ENCODE measurements at regions not wholly inside any gene's neighbourhood (a gene's known extent, or its start where the extent isn't known, plus 50 kb on each side); places are given as distances from the start of the nearest gene placed in this dataset.

DNA sequence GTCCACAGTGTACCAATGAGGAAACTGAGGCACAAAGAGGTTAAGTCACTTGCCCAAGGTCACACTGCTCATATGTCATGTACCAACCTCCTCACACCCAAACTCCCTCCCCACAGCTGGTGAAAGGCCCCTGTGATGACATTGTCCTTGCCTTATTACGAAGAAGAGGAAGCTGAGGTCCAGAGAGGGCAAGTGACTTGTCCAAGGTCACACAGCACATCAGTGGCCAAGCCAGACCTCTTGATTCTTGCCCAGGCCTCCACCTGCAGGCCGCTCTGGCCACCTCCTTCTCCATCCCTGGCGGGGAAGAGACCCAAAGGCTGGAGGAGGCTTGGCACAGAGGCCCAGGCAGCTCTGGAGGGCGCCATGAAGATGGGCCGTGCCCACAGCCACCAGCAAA is 492.4 kb downstream of the PTPRU start (continued):
- TF ChIP-seq, protein P1, sequence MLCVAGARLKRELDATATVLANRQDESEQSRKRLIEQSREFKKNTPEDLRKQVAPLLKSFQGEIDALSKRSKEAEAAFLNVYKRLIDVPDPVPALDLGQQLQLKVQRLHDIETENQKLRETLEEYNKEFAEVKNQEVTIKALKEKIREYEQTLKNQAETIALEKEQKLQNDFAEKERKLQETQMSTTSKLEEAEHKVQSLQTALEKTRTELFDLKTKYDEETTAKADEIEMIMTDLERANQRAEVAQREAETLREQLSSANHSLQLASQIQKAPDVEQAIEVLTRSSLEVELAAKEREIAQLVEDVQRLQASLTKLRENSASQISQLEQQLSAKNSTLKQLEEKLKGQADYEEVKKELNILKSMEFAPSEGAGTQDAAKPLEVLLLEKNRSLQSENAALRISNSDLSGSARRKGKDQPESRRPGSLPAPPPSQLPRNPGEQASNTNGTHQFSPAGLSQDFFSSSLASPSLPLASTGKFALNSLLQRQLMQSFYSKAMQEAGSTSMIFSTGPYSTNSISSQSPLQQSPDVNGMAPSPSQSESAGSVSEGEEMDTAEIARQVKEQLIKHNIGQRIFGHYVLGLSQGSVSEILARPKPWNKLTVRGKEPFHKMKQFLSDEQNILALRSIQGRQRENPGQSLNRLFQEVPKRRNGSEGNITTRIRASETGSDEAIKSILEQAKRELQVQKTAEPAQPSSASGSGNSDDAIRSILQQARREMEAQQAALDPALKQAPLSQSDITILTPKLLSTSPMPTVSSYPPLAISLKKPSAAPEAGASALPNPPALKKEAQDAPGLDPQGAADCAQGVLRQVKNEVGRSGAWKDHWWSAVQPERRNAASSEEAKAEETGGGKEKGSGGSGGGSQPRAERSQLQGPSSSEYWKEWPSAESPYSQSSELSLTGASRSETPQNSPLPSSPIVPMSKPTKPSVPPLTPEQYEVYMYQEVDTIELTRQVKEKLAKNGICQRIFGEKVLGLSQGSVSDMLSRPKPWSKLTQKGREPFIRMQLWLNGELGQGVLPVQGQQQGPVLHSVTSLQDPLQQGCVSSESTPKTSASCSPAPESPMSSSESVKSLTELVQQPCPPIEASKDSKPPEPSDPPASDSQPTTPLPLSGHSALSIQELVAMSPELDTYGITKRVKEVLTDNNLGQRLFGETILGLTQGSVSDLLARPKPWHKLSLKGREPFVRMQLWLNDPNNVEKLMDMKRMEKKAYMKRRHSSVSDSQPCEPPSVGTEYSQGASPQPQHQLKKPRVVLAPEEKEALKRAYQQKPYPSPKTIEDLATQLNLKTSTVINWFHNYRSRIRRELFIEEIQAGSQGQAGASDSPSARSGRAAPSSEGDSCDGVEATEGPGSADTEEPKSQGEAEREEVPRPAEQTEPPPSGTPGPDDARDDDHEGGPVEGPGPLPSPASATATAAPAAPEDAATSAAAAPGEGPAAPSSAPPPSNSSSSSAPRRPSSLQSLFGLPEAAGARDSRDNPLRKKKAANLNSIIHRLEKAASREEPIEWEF (IDR thresholded peaks at IDR 0.05; ENCODE audit: insufficient replicate concordance, low read depth, low read length): no peak
- TF ChIP-seq ZNF217 (IDR thresholded peaks at IDR 0.05) (no peak), MXI1 (IDR thresholded peaks at IDR 0.05; ENCODE audit: low read depth, low read length) (no peak), E2F4 (IDR thresholded peaks at IDR 0.05; ENCODE audit: low read depth, low read length) (no peak)

GRCh38 chr1:29725262-29725661 is 488.9 kb downstream of the PTPRU start:
- in situ Hi-C loops (cut with MboI): no loop called here
- Histone ChIP-seq H3K27ac (ENCODE audit: control insufficient read depth, insufficient read depth) (no peak overlapping the region), H3K27me3 (replicated peaks in 1 of 2; ENCODE audit: control insufficient read depth in 2 of 2, insufficient read depth in 2 of 2, low read length in 1 of 2) (no peaks in the 10 kb centered on the region), H3K4me1 (ENCODE audit: control insufficient read depth, insufficient read depth, low read length) (no peaks in the 10 kb centered on the region), H3K36me3 (ENCODE audit: control insufficient read depth in 2 of 2, insufficient read depth in 2 of 2, low read length in 1 of 2) (no peaks in the 10 kb centered on the region), H4K20me1 (ENCODE audit: control insufficient read depth, insufficient read depth) (no peaks in the 10 kb centered on the region), H3K79me2 (ENCODE audit: control insufficient read depth, insufficient read depth, low read length) (no peaks in the 10 kb centered on the region), H3K9ac (ENCODE audit: control insufficient read depth, insufficient read depth, low read length) (no peak overlapping the region), H2AFZ (ENCODE audit: control insufficient read depth, low read depth, low read length) (no peak overlapping the region), H3K4me3 (no peak overlapping the region), H3K4me2 (ENCODE audit: control insufficient read depth, insufficient read depth) (no peak overlapping the region), H3K9me3 (replicated peaks; ENCODE audit: control insufficient read depth, insufficient read depth, low read length) (peaks cover 2% of the 10 kb centered on the region; the same call in 1 of the 3 replicates)
- no TSS peak for BruUV-seq (replicated peaks)
- FAIRE-seq (no peak), ATAC-seq (no peak), DNase-seq (ENCODE audit: low read depth, low spot score) (no peak)
- RAD21 ChIA-PET (ENCODE audit: unreplicated experiment): no interaction called here
- TF ChIP-seq ASH2L (IDR thresholded peaks at IDR 0.05; ENCODE audit: borderline replicate concordance, low read depth): no peak
- TF ChIP-seq RCOR1 (conservative IDR thresholded peaks at IDR 0.05; ENCODE audit: low read depth, low read length): no peak
- no peak for TF ChIP-seq TBL1XR1 (IDR thresholded peaks at IDR 0.05; ENCODE audit: low read depth, low read length)
- no peak for TF ChIP-seq ESRRA (IDR thresholded peaks at IDR 0.05; ENCODE audit: low read length)
- TF ChIP-seq, protein P2, sequence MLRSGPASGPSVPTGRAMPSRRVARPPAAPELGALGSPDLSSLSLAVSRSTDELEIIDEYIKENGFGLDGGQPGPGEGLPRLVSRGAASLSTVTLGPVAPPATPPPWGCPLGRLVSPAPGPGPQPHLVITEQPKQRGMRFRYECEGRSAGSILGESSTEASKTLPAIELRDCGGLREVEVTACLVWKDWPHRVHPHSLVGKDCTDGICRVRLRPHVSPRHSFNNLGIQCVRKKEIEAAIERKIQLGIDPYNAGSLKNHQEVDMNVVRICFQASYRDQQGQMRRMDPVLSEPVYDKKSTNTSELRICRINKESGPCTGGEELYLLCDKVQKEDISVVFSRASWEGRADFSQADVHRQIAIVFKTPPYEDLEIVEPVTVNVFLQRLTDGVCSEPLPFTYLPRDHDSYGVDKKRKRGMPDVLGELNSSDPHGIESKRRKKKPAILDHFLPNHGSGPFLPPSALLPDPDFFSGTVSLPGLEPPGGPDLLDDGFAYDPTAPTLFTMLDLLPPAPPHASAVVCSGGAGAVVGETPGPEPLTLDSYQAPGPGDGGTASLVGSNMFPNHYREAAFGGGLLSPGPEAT (IDR thresholded peaks at IDR 0.05; ENCODE audit: low read depth): no peak
- TF ChIP-seq, protein P3, sequence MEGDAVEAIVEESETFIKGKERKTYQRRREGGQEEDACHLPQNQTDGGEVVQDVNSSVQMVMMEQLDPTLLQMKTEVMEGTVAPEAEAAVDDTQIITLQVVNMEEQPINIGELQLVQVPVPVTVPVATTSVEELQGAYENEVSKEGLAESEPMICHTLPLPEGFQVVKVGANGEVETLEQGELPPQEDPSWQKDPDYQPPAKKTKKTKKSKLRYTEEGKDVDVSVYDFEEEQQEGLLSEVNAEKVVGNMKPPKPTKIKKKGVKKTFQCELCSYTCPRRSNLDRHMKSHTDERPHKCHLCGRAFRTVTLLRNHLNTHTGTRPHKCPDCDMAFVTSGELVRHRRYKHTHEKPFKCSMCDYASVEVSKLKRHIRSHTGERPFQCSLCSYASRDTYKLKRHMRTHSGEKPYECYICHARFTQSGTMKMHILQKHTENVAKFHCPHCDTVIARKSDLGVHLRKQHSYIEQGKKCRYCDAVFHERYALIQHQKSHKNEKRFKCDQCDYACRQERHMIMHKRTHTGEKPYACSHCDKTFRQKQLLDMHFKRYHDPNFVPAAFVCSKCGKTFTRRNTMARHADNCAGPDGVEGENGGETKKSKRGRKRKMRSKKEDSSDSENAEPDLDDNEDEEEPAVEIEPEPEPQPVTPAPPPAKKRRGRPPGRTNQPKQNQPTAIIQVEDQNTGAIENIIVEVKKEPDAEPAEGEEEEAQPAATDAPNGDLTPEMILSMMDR (IDR thresholded peaks at IDR 0.05 in 2 of 3, conservative IDR thresholded peaks at IDR 0.05 in 1 of 3; ENCODE audit: control insufficient read depth in 2 of 3, extremely low read depth in 1 of 3, insufficient read depth in 1 of 3, low read depth in 3 of 3, low read length in 3 of 3): no peak
- no peak for TF ChIP-seq JUNB (IDR thresholded peaks at IDR 0.05)
- intact Hi-C loops (cut with micrococcal nuclease; ENCODE audit: unreplicated experiment): no loop called here
- CTCF ChIA-PET: no interaction called here
- SMC1A ChIA-PET (ENCODE audit: uncharacterized antibody, unreplicated experiment): no interaction called here
- POLR2A ChIA-PET: no interaction called here
- 0% methylated on average over 1 of the region's 1 CpG for WGBS (ENCODE audit: insufficient coverage, insufficient replicate concordance, low lambda C conversion rate, missing lambda C conversion rate)
